IPS DF 4.7 (cell line): ENCODE measurements at regions not wholly inside any gene's neighbourhood (a gene's known extent, or its start where the extent isn't known, plus 50 kb on each side); places are given as distances from the start of the nearest gene placed in this dataset.
A peak's percentile ranks its signal among the peaks of the same experiment; 100 is the strongest.
"Not testable (repeated sequence)": the region's sequence is repeated elsewhere in the genome, so short reads cannot be mapped to it uniquely, and the experiment has no call there.

Experiments
- DNase-seq: peaks from one replicate; pipeline ENCODE4 v3.0.0-alpha.2; 2013; ENCODE audit warnings: low spot score; ENCODE audit errors: extremely low read depth

DNA sequence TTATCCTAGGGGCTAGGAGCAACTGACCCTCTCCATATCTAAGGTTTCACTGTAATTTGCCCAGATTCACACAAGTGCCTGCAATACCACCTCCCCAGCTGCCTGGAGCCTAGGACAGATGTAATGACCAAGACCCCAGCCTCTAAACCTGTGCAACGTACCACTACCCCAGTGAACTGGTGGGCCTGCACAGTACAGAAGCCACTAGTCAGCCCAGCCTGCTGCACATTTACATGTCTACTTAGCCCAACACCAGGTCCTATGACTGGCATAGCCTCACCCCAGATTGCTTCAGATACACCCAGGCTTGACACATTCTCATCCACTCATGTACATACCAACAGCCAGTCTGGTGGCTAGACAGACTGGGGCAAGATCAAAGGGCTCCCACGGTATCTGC lies 1336.6 kb downstream of the BRINP3 start:
- no peak for DNase-seq

DNA sequence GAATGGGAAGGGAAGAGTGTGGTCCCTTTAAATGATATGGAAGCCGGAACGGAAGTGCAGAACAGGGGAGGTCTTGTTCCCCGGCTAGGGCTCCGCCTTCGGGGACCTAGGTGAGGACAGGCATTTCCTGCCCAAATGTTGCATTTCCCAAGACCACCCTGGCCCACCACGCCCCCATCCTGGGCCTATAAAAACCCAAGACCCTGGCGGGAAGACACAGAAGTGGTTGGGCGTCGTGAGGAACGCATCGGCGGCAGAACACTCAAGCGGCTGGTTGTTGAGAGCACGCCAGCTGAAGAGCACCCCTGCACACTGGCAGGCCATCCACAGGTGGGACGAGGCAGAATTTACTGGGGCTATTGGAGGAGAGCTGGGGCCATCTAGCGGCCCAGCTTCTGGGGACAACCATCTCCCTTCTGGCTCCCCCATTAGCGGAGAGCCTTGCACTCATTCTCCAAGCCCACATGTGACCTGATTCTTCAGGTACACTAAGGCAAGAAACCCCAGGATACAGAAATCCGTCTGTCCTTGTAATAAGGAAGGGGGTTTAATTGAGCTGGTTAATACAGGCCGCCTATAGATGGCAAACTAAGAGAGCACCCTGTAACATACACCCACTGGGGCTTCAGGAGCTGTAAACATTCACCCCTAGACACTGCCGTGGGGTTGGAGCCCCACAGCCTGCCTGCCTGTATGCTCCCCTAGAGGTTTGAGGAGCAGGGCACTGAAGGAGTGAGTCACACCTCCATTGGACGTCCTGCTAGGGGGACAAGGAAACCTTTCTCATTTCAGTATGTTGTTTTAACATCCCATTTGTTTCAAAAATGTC lies 1327.9 kb downstream of the BRINP3 start:
- peak; percentile 33 for DNase-seq

DNA sequence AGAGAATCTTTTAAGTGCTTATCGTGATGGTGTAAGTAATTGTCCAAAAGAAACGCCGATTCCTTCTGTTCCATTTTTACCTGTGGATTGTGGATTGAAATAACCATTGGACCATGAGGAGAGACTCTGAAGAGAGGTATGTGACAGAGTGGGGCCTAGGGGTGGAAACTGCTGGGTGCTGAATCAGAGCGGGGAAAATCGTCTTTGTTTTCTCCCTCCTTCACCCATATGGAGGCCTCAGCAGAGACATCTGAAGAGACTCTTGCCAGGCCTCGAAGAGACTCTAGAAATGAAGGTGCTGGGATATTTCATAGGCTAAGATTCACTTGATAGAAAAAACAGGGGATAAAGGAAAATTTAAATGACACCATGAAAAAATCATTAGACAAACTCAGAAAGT lies 1327.0 kb downstream of the BRINP3 start:
- DNase-seq = no peak

GRCh38 chr1:189151361-189151760 lies 1326.3 kb downstream of the BRINP3 start:
- no peak for DNase-seq

DNA sequence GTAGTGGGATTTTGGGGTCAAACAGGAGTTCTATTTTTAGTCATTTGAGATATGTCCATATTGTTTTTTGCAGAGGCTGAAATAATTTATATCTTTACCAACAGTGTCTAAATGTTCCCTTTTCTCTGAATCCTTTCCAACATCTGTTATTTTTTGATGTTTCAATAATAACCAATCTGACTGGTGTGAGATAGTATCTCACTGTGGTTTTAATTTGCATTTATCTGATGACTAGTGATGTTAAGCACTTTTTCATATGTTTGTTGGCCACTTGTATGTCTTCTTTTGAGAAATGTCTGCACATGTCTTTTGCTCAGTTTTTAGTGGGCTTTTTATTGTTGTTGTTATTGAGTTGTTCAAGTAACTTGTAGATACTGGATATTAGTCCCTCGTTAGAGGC lies 1325.0 kb downstream of the BRINP3 start:
- DNase-seq = no peak

DNA sequence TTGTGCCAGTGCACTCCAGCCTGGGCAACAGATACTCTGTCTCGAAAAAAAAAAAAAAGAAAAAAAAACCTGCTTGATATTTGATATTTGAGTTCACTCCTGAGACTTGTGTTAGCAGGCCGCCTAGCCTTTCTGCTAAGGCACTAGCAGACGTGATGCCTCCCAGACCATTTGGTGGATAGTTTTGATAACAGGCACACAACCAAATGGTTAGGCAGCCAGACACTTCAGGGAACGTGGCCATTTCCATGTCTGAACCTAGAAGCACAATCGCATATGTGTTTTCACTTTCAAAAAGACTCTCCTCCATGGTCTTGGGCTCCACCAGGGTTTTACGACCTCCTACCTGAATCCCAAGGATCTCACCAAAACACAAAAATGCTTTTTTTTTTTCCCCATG lies 1319.5 kb downstream of the BRINP3 start:
- no peak for DNase-seq

GRCh38 chr1:189175889-189176288 lies 1301.8 kb downstream of the BRINP3 start:
- DNase-seq = no peak

- no peak for DNase-seq
These were observed 1297.6 kb downstream of the BRINP3 start for GRCh38 chr1:189180057-189180456.

DNA sequence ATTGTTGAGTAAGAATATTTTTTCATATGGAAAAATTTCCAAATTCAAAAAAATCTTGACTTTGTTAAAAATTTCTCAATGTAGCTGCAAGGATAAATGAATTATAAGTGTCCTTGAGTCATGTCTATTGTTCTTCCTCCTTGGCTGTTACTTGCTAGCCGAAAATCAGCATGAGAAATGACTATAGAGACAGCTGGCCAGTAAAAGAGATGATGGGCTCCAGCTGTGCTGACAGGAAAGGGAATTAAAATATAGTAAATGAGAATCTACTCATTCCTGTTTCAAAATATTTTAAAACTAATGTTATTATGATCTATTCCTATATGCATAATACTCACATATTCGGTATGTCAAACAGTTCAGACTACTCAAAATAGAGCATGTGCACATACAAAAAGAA lies 1292.6 kb downstream of the BRINP3 start:
- no peak for DNase-seq

DNA sequence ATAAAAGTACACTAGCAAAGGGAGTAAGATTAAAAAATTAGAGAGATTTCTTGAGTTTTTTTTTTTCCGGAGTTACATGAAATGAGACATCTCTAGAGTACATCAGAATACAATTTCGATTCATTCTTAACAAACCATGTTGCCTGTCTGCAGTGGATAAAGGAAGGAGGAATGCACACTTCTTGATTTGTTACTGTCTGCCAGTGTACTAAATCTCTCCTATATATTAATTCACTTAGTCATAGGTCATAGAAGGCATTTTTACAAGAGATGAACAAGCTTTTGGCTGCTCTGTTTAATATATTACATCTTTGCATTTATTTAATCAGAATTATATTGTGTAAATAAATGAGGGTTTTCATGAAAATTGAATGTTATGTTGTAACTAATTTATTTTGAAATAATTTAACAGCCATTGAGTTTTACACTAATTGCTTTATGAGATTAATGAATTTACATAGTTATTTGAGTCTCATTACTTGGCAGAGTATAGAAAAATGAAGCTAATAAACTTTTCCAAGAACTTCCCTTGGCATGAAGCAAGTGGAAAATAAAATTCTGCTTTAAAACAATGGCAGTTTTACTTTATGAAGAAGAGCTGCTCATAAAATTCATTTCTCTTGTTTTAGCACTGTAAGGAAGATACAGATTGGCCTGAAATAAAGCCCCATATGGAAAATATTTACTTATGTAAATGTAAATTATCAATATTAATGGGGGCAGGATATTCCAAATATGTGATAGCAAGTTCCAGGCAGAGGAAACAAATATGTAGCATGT lies 1284.7 kb downstream of the BRINP3 start:
- no peak for DNase-seq

- DNase-seq = no peak
These were observed 1271.8 kb downstream of the BRINP3 start for GRCh38 chr1:189205863-189206262.

GRCh38 chr1:189206617-189207016 lies 1271.0 kb downstream of the BRINP3 start:
- DNase-seq = no peak

DNA sequence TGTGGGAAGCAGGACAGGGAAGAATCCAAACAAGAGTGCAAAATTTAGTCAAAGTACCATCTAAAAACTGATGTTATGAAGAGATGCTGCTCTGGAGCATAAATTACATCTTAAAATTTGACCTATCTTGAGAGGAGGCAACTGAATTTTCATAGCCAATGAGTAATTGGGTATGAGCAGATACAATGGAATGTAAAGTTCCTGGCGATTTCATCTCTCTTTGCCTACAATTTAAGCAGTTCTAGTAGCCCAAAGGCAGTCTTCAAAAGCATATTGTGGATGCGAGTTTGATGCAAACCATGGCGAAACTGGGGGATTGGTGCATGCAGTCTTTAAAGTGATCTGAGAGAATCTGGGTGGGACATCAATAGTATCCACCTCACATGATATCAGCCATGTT lies 1265.9 kb downstream of the BRINP3 start:
- DNase-seq = no peak

DNA sequence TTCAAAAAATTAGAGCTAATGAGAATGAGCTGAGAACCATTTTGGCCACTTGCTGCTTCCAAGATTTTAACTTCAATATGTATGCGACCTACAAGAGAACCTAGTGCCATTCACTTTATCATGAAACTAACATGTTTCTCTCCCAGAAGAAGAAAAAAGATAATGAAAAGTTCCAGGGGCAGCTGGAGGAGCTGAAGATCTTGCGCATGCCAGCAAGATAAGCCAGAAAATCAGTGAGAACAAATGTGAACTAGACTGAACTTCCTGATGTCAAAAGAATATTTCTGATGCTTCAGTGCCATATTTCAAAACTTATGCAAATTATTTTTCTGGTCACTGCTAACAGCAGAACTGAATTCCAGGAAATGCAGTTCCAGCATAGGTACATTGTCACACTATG lies 1265.1 kb downstream of the BRINP3 start:
- no peak for DNase-seq

DNA sequence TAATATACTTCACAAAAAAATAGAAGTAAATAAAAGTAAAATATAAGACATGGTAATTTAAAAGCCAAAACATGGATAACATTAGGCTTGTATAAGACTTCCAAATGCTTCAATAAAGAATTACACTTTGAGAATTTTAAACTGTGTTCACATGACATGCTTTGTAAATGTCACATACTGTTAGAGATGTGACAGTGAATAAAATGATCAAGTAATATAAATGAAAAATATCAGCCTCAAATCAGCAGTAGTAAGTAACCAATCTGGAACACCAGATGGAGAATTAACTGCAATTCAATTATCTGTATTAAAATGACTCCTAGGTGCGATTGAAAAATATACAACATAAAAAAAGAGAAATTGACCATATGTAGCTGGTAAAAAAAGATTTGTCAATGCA lies 1260.8 kb downstream of the BRINP3 start:
- no peak for DNase-seq

- DNase-seq = no peak
These were observed 1260.0 kb downstream of the BRINP3 start for GRCh38 chr1:189217646-189218045.

- DNase-seq = no peak
These were observed 1256.9 kb downstream of the BRINP3 start for GRCh38 chr1:189220750-189221149.

DNA sequence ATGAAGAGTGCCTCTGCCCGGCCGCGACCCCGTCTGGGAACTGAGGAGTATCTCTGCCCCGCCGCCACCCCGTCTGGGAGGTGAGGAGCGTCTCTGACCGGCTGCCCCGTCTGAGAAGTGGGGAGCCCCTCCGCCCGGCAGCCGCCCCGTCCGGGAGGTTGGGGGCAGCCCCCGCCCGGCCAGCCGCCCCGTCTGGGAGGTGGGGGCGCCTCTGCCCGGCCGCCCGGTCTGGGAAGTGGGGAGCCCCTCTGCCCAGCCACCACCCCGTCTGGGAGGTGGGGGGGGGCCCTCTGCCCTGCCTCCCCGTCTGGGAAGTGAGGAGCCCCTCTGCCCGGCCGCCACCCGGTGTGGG lies 1251.9 kb downstream of the BRINP3 start:
- DNase-seq = not testable (repeated sequence)

- DNase-seq = no peak
These were observed 1250.9 kb downstream of the BRINP3 start for GRCh38 chr1:189226779-189227178.

DNA sequence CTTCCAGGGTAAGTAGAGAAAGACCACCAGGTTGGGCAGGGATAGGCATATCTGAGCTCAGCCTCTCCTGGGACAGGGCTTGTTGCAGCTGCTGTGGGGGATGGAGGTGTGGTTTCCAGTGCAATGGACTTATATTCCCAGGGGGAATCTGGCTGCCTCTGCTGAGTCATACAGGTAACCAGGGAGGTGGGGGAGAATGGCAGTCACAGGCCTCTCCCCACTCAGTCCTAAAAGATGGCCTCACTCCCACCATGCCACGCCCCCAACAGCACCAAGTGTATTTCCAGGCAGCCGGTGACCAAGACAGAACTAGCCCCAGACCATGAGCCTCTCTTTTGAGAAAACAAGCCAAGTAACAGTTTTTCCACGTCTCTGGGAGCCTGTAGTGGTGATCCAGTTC lies 1240.7 kb downstream of the BRINP3 start:
- no peak for DNase-seq

DNA sequence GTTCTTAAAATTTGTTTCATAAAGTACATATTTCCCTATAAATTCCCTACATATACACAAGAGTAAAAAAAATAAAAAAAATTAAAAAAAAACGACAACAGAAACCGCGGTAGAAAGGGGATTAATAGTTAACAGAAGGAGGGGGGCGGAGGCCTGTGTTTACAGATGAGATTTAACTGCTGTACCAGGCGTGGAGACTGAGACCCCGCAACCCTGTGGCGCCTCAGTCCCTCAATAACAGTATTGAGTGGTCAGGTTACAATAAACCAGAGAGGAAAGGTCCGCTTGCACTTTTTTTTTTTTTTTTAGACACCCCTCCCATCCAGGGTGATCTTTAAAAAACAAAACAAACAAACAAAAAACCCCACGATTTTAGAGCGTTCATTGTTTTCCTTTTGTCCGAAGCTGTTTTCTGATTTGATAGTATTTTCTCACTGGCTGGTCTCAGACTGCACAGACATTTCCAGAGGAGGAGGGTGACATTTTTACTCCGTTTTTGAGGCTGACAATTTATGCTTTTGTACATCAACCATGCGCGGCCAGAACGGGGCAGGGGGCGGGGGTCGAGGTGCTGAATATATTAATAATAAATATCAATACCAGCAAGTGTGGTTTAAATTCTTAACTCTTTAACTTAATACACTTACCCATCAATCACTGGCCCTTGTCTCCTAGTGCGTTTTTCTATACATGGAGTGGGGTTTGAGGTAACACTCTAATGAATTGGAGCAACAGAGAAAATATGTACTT lies 1223.9 kb downstream of the BRINP3 start:
- no peak for DNase-seq

DNA sequence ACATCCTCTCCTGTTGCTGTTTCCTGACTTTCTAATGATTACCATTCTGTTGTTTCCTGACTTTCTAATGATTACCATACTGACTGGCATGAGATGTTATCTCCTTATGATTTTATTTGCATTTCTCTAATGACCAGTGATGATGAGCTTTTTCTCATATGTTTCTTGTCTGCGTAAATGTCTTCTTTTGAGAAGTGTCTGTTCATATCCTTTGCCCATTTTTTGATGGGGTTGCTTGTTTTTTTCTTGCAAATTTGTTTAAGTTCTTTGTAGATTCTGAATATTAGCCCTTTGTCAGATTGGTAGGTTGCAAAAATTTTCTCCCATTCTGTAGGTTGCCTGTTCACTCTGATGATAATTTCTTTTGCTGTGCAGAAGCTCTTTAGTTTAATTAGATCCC lies 1216.5 kb downstream of the BRINP3 start:
- not testable (repeated sequence) for DNase-seq
